CD4-positive, alpha-beta T cell (primary cell): ENCODE measurements at regions not wholly inside any gene's neighbourhood (a gene's known extent, or its start where the extent isn't known, plus 50 kb on each side); places are given as distances from the start of the nearest gene placed in this dataset.

Source experiments
- ATAC-seq: fragments of 200-7000 bp; cut with Tn5 transposase; one replicate; pipeline ENCODE4 v1.10.0; 2022; ENCODE audit warnings: mild to moderate bottlenecking; ENCODE audit not compliant: poor library complexity
- CTCF ChIA-PET: fragments of 350-600 bp; sonication (Branson Sonifier 250); formaldehyde crosslinking; loops from one replicate; lab custom pipeline; 2021; ENCODE audit warnings: antibody characterized with exemption, inconsistent platforms; lab: Charles Lee
- POLR2A ChIA-PET: fragments of 350-600 bp; sonication (Branson Sonifier 250); formaldehyde crosslinking; loops from one replicate; lab custom pipeline; 2021; ENCODE audit warnings: antibody characterized with exemption, inconsistent platforms; lab: Charles Lee
- DNase-seq, 14 experiments: peaks; one replicate each; pipeline ENCODE4 v3.0.0-alpha.2; 2013 to 2020; ENCODE audit warnings: mixed read lengths in 2 of 14
- H3K27ac ChIP-seq, 2 donors: one replicate each; pipeline versions ENCODE4 v1.5.1 to v1.7.0; 2013; ENCODE audit warnings: low read length in 2 of 2, low read depth in 1 of 2, mild to moderate bottlenecking in 1 of 2
- H3K27me3 ChIP-seq, 2 experiments: 1 replicate in 1 of 2; 2 replicates in 1 of 2; pipeline versions ENCODE4 v1.6.1 to v1.7.0; 2013; ENCODE audit warnings: low read length in 2 of 2, control low read depth in 1 of 2, mild to moderate bottlenecking in 1 of 2, moderate library complexity in 1 of 2; ENCODE audit not compliant: insufficient read depth in 2 of 2, control insufficient read depth in 1 of 2
- H3K36me3 ChIP-seq: one replicate; pipeline ENCODE4 v1.6.1; 2013; ENCODE audit warnings: low read length, control low read depth; ENCODE audit not compliant: insufficient read depth
- H3K4me1 ChIP-seq: one replicate; pipeline ENCODE4 v1.6.1; 2013; ENCODE audit warnings: low read length, control low read depth; ENCODE audit not compliant: insufficient read depth
- H3K4me3 ChIP-seq: one replicate; pipeline ENCODE4 v1.5.1; 2013; ENCODE audit warnings: mild to moderate bottlenecking, low read length, moderate library complexity
- H3K9me3 ChIP-seq, 2 experiments: 1 replicate in 1 of 2; 2 replicates in 1 of 2; pipeline versions ENCODE4 v1.6.1 to v1.7.0; 2013; ENCODE audit warnings: low read length in 2 of 2, mild to moderate bottlenecking in 2 of 2, control low read depth in 1 of 2, moderate library complexity in 1 of 2; ENCODE audit not compliant: control insufficient read depth in 1 of 2, insufficient read depth in 1 of 2
- H3K27ac Mint-ChIP-seq: one replicate; pipeline ENCODE4 v1.8.0; 2020; ENCODE audit warnings: mixed read lengths
- H3K27me3 Mint-ChIP-seq: one replicate; pipeline ENCODE4 v1.8.0; 2021; ENCODE audit warnings: mixed read lengths
- H3K36me3 Mint-ChIP-seq: one replicate; pipeline ENCODE4 v1.8.0; 2021; ENCODE audit warnings: low read depth, mixed read lengths
- H3K4me1 Mint-ChIP-seq: one replicate; pipeline ENCODE4 v1.8.0; 2021; ENCODE audit warnings: low read depth, mixed read lengths
- H3K4me3 Mint-ChIP-seq: one replicate; pipeline ENCODE4 v1.8.0; 2020; ENCODE audit warnings: mild to moderate bottlenecking, mixed read lengths
- H3K9me3 Mint-ChIP-seq: one replicate; pipeline ENCODE4 v1.8.0; 2020; ENCODE audit warnings: mixed read lengths
- intact Hi-C, 2 experiments: fragments of 100-400 bp; cut with DNase I in 1 of 2; cut with micrococcal nuclease in 1 of 2; formaldehyde crosslinking; loops; one replicate each; pipeline versions ENCODE4 v1.15.1 to v1.9.0; 2023 to 2025; cut with DNase I, micrococcal nuclease
- TF ChIP-seq, protein P1 (sequence below): fragments of 200-600 bp; IDR thresholded peaks from one replicate; pipeline ENCODE4 v1.8.0; 2022; ENCODE audit warnings: antibody characterized with exemption, mild to moderate bottlenecking

DNA sequence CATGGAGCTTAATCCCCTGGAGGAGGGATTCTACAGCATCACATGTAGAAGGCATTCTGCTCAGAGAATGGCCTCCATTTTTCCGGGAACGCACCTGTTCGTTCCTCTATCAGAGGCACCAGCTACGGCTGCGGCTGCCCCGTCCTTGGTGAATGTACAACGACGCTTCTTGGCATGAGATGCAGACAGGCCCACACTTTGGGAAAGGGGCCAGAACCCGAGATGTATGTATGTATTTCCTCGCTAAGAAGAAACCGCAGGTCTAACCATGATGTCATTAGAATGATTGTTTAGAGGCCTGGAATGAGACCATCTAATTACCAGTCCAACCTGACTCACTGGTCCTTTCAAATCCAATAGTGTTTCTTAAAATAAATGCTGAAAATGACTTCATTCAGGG lies 1293.4 kb downstream of the TBC1D22A start:
- no peak for DNase-seq
- no peaks in the 10 kb centered on the region for H3K36me3 Mint-ChIP-seq
- H3K27ac Mint-ChIP-seq = no peak overlapping the region
- ChIA-PET CTCF (no interaction called here), POLR2A (no interaction called here)
- H3K4me3 Mint-ChIP-seq = no peak overlapping the region
- no peak for ATAC-seq
- peaks cover 18% of the 10 kb centered on the region for H3K27me3 Mint-ChIP-seq
- no peaks in the 10 kb centered on the region for H3K4me1 ChIP-seq
- peaks cover 2% of the 10 kb centered on the region for H3K9me3 Mint-ChIP-seq
- H3K9me3 ChIP-seq = peaks cover 0 to 11% of the 10 kb centered on the region in 2 experiments
- peaks cover 0 to 3% of the 10 kb centered on the region in 2 experiments for H3K27me3 ChIP-seq
- no peak overlapping the region for H3K4me3 ChIP-seq
- no peak overlapping the region for H3K27ac ChIP-seq
- intact Hi-C loops = no loop called here
- TF ChIP-seq, protein P1, sequence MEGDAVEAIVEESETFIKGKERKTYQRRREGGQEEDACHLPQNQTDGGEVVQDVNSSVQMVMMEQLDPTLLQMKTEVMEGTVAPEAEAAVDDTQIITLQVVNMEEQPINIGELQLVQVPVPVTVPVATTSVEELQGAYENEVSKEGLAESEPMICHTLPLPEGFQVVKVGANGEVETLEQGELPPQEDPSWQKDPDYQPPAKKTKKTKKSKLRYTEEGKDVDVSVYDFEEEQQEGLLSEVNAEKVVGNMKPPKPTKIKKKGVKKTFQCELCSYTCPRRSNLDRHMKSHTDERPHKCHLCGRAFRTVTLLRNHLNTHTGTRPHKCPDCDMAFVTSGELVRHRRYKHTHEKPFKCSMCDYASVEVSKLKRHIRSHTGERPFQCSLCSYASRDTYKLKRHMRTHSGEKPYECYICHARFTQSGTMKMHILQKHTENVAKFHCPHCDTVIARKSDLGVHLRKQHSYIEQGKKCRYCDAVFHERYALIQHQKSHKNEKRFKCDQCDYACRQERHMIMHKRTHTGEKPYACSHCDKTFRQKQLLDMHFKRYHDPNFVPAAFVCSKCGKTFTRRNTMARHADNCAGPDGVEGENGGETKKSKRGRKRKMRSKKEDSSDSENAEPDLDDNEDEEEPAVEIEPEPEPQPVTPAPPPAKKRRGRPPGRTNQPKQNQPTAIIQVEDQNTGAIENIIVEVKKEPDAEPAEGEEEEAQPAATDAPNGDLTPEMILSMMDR = no peak
- H3K36me3 ChIP-seq = no peaks in the 10 kb centered on the region
- no peaks in the 10 kb centered on the region for H3K4me1 Mint-ChIP-seq

DNA sequence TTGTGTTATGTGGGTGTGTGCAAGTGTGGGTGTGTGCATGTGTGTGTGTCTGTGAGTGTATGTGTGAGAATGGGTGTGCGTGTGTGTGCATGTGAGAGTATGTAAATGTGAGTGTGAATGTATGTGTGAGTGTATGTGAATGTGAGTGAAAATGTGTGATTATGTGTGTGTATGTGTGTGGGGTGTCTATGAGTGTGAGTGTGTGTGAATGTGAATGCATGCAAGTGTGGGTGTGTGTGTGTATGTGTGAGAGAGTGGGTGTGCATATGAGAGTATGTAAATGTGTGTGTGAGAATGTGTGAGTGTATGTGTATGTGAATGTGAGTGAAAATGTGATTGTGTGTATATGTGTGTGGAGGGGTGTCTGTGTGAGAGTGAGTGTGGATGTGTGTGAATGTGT lies 1292.7 kb downstream of the TBC1D22A start:
- peaks cover 18% of the 10 kb centered on the region for H3K27me3 Mint-ChIP-seq
- peaks cover 2% of the 10 kb centered on the region for H3K9me3 Mint-ChIP-seq
- ChIA-PET POLR2A (no interaction called here), CTCF (no interaction called here)
- H3K4me3 ChIP-seq = no peak overlapping the region
- H3K27ac Mint-ChIP-seq = no peak overlapping the region
- peaks cover 0 to 3% of the 10 kb centered on the region in 2 experiments for H3K27me3 ChIP-seq
- intact Hi-C loops = no loop called here
- peaks cover 0 to 11% of the 10 kb centered on the region in 2 experiments for H3K9me3 ChIP-seq
- no peaks in the 10 kb centered on the region for H3K36me3 ChIP-seq
- H3K36me3 Mint-ChIP-seq = no peaks in the 10 kb centered on the region
- no peak overlapping the region for H3K27ac ChIP-seq
- no peak for ATAC-seq
- H3K4me1 Mint-ChIP-seq = no peaks in the 10 kb centered on the region
- TF ChIP-seq, protein P1 = no peak
- no peak overlapping the region for H3K4me3 Mint-ChIP-seq
- no peak for DNase-seq
- H3K4me1 ChIP-seq = no peaks in the 10 kb centered on the region

DNA sequence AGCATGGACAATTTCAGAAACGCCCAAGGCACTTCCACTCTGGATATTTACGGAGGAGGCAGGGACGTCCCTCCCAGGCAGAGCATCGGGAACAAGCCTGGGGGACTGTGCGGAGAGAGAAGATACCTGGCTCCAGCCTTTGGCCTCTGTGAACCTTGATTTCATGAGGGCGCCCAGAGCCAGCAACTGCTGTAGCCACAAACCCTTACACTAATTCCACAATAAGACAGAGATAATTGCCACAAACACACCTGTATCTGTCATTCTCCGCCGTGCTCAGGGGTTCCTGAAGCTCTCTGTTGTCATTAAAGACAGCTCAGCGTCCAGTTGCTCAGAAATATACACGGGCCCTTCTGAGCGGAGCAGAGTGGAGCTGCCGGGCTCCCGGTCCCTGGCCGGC lies 1292.1 kb downstream of the TBC1D22A start:
- ATAC-seq (no peak), DNase-seq (no peak)
- Histone ChIP-seq H3K36me3 (no peaks in the 10 kb centered on the region), H3K27me3 (peaks cover 0 to 3% of the 10 kb centered on the region in 2 experiments), H3K4me3 (no peak overlapping the region), H3K9me3 (peaks cover 0 to 11% of the 10 kb centered on the region in 2 experiments), H3K27ac (no peak overlapping the region), H3K4me1 (no peaks in the 10 kb centered on the region)
- ChIA-PET CTCF (no interaction called here), POLR2A (no interaction called here)
- Mint-ChIP-seq H3K9me3 (peaks cover 2% of the 10 kb centered on the region), H3K27me3 (peaks cover 18% of the 10 kb centered on the region), H3K4me3 (no peak overlapping the region), H3K4me1 (no peaks in the 10 kb centered on the region), H3K36me3 (no peaks in the 10 kb centered on the region), H3K27ac (no peak overlapping the region)
- intact Hi-C loops = no loop called here
- TF ChIP-seq, protein P1 = no peak
